SK-N-SH treated with all-trans-retinoic acid at 6 μM for 48 hours (cell line): ENCODE measurements at regions not wholly inside any gene's neighbourhood (a gene's known extent, or its start where the extent isn't known, plus 50 kb on each side); places are given as distances from the start of the nearest gene placed in this dataset.
A peak's percentile ranks its signal among the peaks of the same experiment; 100 is the strongest.

Source experiments
- ATAC-seq: fragments of 200-7000 bp; cut with Tn5 transposase; 3 replicates; pipeline ENCODE4 v1.9.1; 2020; ENCODE audit warnings: mild to moderate bottlenecking, moderate library complexity
- ARNTL ChIP-seq: fragments of 450-650 bp; formaldehyde crosslinking; IDR thresholded peaks from 2 replicates; pipeline ENCODE4 v1.5.0; 2020; ENCODE audit warnings: low read depth, mild to moderate bottlenecking, moderate library complexity, borderline replicate concordance
- BACH2 ChIP-seq: fragments of 250-450 bp; sonication (Bioruptor Pico); IDR thresholded peaks from 2 replicates; pipeline ENCODE4 v1.9.0; 2021; ENCODE audit warnings: mild to moderate bottlenecking, borderline replicate concordance
- CREB5 ChIP-seq: fragments of 250-450 bp; sonication (Bioruptor Pico); IDR thresholded peaks from 2 replicates; pipeline ENCODE4 v1.5.1; 2020; ENCODE audit warnings: low read depth, mild to moderate bottlenecking, moderate library complexity
- CSDC2 ChIP-seq: fragments of 250-450 bp; sonication (Bioruptor Pico); IDR thresholded peaks from 2 replicates; pipeline ENCODE4 v1.5.0; 2020; ENCODE audit warnings: mild to moderate bottlenecking, moderate library complexity
- ESRRG ChIP-seq: fragments of 250-450 bp; sonication (Bioruptor Pico); IDR thresholded peaks from 2 replicates; pipeline ENCODE4 v1.6.1; 2021; ENCODE audit warnings: mild to moderate bottlenecking
- GLIS3 ChIP-seq: fragments of 250-450 bp; sonication (Bioruptor Pico); IDR thresholded peaks from 2 replicates; pipeline ENCODE4 v1.5.0; 2020; ENCODE audit warnings: mild to moderate bottlenecking, moderate library complexity
- ISL1 ChIP-seq: fragments of 250-450 bp; sonication (Bioruptor Pico); IDR thresholded peaks from 2 replicates; pipeline ENCODE4 v2.1.2; 2022; ENCODE audit warnings: mild to moderate bottlenecking, moderate library complexity
- OSR1 ChIP-seq: fragments of 250-450 bp; sonication (Bioruptor Pico); IDR thresholded peaks from 2 replicates; pipeline ENCODE4 v1.8.0; 2022; ENCODE audit warnings: moderate library complexity, mild to moderate bottlenecking, inconsistent platforms
- PATZ1 ChIP-seq: fragments of 250-450 bp; sonication (Bioruptor Pico); IDR thresholded peaks from 2 replicates; pipeline ENCODE4 v1.8.0; 2020; ENCODE audit warnings: mild to moderate bottlenecking, moderate library complexity, borderline replicate concordance
- PPARA ChIP-seq: fragments of 250-450 bp; sonication (Bioruptor Pico); IDR thresholded peaks from 2 replicates; pipeline ENCODE4 v1.5.0; 2020; ENCODE audit warnings: mild to moderate bottlenecking, borderline replicate concordance
- RARB ChIP-seq: fragments of 250-450 bp; sonication (Bioruptor Pico); IDR thresholded peaks from 2 replicates; pipeline ENCODE4 v1.8.0; 2021; ENCODE audit warnings: mild to moderate bottlenecking, moderate library complexity
- SNAI2 ChIP-seq: fragments of 250-450 bp; sonication (Bioruptor Pico); IDR thresholded peaks from 2 replicates; pipeline ENCODE4 v1.5.0; 2020; ENCODE audit warnings: mild to moderate bottlenecking, moderate library complexity
- TCF4 ChIP-seq: fragments of 250-450 bp; sonication (Bioruptor Pico); IDR thresholded peaks from 2 replicates; pipeline ENCODE4 v1.8.0; 2021; ENCODE audit warnings: mild to moderate bottlenecking, moderate library complexity, borderline replicate concordance
- TOX ChIP-seq: fragments of 250-450 bp; sonication (Bioruptor Pico); IDR thresholded peaks from 2 replicates; pipeline ENCODE4 v1.8.0; 2021; ENCODE audit warnings: mild to moderate bottlenecking, moderate library complexity, borderline replicate concordance
- ZC3H10 ChIP-seq: fragments of 250-450 bp; sonication (Bioruptor Pico); IDR thresholded peaks from 2 replicates; pipeline ENCODE4 v1.5.1; 2021; ENCODE audit warnings: mild to moderate bottlenecking, moderate library complexity
- ZFP3 ChIP-seq: fragments of 250-450 bp; sonication (Bioruptor Pico); IDR thresholded peaks from 2 replicates; pipeline ENCODE4 v1.5.0; 2020; ENCODE audit warnings: mild to moderate bottlenecking, moderate library complexity
- ZFP30 ChIP-seq: fragments of 450-650 bp; formaldehyde crosslinking; IDR thresholded peaks from 2 replicates; pipeline ENCODE4 v1.5.0; 2022; ENCODE audit warnings: mild to moderate bottlenecking, moderate library complexity
- ZNF565 ChIP-seq: fragments of 450-650 bp; formaldehyde crosslinking; conservative IDR thresholded peaks from 2 replicates; pipeline ENCODE4 v1.5.0; 2020; ENCODE audit warnings: low read depth, mild to moderate bottlenecking, moderate library complexity
- ZNF70 ChIP-seq: fragments of 450-650 bp; formaldehyde crosslinking; IDR thresholded peaks from 2 replicates; pipeline ENCODE4 v1.5.0; 2020; ENCODE audit warnings: mild to moderate bottlenecking, moderate library complexity
- TF ChIP-seq, protein P1 (sequence below): fragments of 250-450 bp; sonication (Bioruptor Pico); IDR thresholded peaks from 2 replicates; pipeline ENCODE4 v1.5.1; 2021; ENCODE audit warnings: mild to moderate bottlenecking, moderate library complexity
- TF ChIP-seq, protein P2 (sequence below): fragments of 250-450 bp; sonication (Bioruptor Pico); IDR thresholded peaks from 2 replicates; pipeline ENCODE4 v1.8.0; 2021; ENCODE audit warnings: low read depth, mild to moderate bottlenecking, moderate library complexity, borderline replicate concordance
- TF ChIP-seq, protein P3 (sequence below): fragments of 250-450 bp; sonication (Bioruptor Pico); IDR thresholded peaks from 2 replicates; pipeline ENCODE4 v1.5.0; 2020; ENCODE audit warnings: mild to moderate bottlenecking, moderate library complexity

DNA sequence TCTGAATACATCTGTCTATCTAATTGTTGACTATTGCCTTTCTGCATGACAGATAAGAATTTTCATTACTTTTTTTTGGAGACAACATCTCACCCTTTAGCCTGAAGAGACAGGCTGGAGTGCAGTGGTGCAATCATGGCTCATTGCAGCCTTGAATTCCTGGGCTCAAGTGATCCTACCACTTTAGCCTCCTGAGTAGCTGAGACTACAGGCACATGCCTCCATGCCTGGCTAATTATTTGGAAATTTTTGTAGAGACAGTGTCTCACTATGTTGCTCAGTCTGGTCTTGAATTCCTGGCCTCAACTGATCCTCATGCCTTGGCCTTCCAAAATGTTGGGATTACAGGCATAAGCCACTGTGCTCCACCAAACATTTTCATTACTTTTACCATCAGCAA is 99.8 kb upstream of the ELAC2 start:
- TF ChIP-seq ARNTL (no peak), ZFP3 (CRISPR knock-in tag) (no peak), ESRRG (CRISPR knock-in tag) (no peak), CSDC2 (CRISPR knock-in tag) (no peak), ISL1 (no peak), BACH2 (no peak)
- TF ChIP-seq, protein P1, sequence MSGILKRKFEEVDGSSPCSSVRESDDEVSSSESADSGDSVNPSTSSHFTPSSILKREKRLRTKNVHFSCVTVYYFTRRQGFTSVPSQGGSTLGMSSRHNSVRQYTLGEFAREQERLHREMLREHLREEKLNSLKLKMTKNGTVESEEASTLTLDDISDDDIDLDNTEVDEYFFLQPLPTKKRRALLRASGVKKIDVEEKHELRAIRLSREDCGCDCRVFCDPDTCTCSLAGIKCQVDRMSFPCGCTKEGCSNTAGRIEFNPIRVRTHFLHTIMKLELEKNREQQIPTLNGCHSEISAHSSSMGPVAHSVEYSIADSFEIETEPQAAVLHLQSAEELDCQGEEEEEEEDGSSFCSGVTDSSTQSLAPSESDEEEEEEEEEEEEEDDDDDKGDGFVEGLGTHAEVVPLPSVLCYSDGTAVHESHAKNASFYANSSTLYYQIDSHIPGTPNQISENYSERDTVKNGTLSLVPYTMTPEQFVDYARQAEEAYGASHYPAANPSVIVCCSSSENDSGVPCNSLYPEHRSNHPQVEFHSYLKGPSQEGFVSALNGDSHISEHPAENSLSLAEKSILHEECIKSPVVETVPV (CRISPR knock-in tag), result no peak
- no peak for ATAC-seq

DNA sequence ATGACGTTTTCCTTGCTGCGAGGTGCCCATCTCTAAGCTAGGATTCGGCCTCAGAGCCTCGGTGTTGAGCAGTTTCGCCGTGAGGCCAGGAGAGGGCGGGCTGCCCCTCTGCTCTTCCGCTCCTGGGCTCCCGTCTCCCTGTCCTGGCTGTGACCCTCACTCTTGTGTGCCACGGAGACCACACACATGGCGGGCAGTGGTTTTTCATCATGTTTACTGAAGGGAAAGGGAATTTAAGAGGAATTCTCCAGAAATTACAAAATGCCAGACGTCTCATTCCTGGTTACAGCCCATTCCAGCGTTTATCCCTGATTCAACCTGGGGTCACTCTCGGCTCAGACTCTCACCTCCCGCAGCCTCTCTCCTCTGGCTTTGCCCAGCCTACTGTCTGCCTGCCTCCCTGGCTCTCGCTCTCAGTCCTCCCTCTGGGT is 96.8 kb upstream of the ELAC2 start:
- TF ChIP-seq, protein P2, sequence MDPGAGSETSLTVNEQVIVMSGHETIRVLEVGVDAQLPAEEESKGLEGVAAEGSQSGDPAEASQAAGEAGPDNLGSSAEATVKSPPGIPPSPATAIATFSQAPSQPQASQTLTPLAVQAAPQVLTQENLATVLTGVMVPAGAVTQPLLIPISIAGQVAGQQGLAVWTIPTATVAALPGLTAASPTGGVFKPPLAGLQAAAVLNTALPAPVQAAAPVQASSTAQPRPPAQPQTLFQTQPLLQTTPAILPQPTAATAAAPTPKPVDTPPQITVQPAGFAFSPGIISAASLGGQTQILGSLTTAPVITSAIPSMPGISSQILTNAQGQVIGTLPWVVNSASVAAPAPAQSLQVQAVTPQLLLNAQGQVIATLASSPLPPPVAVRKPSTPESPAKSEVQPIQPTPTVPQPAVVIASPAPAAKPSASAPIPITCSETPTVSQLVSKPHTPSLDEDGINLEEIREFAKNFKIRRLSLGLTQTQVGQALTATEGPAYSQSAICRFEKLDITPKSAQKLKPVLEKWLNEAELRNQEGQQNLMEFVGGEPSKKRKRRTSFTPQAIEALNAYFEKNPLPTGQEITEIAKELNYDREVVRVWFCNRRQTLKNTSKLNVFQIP (CRISPR knock-in tag), result no peak
- TF ChIP-seq RARB, result no peak
- no peak for TF ChIP-seq ARNTL
- no peak for TF ChIP-seq TCF4 (CRISPR knock-in tag)
- TF ChIP-seq OSR1 (CRISPR knock-in tag), result no peak
- no peak for TF ChIP-seq ZFP30
- TF ChIP-seq GLIS3 (CRISPR knock-in tag), result no peak
- peak; percentile 100 for ATAC-seq

DNA sequence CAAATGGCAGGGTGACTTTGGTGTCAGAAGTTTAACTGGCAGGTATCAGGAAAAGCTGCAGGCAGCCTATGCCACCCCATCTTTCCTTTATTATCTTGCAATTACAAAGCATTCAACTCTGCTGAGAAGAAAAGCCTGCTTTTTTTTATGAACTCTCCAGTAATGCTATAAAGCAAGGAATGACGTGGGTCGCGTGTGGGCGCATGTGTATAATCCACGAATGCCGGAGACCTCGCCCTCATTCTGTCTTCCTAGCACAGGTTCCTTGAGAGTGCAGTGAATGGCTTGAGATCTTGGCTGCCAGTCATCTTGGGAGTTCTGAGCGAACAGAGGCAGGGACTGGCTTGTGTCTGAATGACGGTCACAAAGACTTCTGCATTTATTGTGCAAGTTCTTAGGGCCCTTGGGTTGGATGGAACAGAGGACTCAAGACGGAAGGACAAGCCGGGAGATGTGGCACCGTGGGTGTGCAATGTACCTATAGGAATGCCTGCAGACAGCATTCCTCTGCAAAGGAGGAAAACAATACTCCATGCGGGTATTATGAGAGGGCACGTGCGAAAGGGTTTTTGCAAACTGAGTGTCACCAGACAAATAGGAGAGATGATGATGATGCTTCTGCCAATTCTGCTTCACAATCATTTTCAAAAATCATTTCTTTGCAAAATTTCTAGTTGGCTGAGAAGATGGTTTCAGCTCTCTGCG is 96.1 kb upstream of the ELAC2 start:
- TF ChIP-seq ZC3H10 (CRISPR knock-in tag) (no peak), ZNF565 (CRISPR knock-in tag) (no peak), BACH2 (no peak), ESRRG (CRISPR knock-in tag) (no peak), GLIS3 (CRISPR knock-in tag) (no peak), SNAI2 (CRISPR knock-in tag) (no peak), OSR1 (CRISPR knock-in tag) (no peak), PATZ1 (no peak), TCF4 (CRISPR knock-in tag) (no peak), ZFP30 (no peak), CREB5 (CRISPR knock-in tag) (no peak), ISL1 (no peak), RARB (no peak), ZNF70 (CRISPR knock-in tag) (no peak), PPARA (no peak), TOX (CRISPR knock-in tag) (no peak)
- TF ChIP-seq, protein P3, sequence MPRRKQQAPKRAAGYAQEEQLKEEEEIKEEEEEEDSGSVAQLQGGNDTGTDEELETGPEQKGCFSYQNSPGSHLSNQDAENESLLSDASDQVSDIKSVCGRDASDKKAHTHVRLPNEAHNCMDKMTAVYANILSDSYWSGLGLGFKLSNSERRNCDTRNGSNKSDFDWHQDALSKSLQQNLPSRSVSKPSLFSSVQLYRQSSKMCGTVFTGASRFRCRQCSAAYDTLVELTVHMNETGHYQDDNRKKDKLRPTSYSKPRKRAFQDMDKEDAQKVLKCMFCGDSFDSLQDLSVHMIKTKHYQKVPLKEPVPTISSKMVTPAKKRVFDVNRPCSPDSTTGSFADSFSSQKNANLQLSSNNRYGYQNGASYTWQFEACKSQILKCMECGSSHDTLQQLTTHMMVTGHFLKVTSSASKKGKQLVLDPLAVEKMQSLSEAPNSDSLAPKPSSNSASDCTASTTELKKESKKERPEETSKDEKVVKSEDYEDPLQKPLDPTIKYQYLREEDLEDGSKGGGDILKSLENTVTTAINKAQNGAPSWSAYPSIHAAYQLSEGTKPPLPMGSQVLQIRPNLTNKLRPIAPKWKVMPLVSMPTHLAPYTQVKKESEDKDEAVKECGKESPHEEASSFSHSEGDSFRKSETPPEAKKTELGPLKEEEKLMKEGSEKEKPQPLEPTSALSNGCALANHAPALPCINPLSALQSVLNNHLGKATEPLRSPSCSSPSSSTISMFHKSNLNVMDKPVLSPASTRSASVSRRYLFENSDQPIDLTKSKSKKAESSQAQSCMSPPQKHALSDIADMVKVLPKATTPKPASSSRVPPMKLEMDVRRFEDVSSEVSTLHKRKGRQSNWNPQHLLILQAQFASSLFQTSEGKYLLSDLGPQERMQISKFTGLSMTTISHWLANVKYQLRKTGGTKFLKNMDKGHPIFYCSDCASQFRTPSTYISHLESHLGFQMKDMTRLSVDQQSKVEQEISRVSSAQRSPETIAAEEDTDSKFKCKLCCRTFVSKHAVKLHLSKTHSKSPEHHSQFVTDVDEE (CRISPR knock-in tag), result no peak
- TF ChIP-seq, protein P2 (CRISPR knock-in tag), result no peak
- peak; percentile 16; the same call in 1 of the 3 replicates for ATAC-seq
